GM19240 (cell line): ENCODE measurements at regions not wholly inside any gene's neighbourhood (a gene's known extent, or its start where the extent isn't known, plus 50 kb on each side); places are given as distances from the start of the nearest gene placed in this dataset.
A peak's percentile ranks its signal among the peaks of the same experiment; 100 is the strongest.

Source experiments
- DNase-seq: peaks from one replicate; pipeline ENCODE4 v3.0.0; 2011; ENCODE audit warnings: low spot score; ENCODE audit not compliant: insufficient read length

- DNase-seq = no peak
Observed at GRCh38 chr6:22807261-22807660, 237.9 kb downstream of the HDGFL1 start.

DNA sequence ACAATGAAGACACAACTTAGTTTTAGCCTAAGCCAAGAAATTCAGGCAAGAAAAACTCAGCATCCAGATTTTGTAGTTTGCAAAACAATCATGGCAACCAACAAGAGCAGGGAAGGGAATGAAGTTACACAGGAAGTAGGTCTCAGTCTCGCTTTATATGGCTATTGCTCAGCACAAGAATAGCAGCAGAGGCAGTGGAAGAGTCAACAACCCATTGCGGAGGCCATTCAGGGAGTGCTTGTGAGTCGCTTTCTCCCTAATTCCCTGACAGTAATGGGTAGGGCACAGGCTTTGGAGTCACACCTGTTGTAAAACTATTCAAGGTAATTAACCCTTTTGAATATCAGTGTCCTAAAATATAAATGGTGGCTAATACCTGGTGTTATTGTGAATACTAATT lies 238.5 kb downstream of the HDGFL1 start:
- no peak for DNase-seq

DNA sequence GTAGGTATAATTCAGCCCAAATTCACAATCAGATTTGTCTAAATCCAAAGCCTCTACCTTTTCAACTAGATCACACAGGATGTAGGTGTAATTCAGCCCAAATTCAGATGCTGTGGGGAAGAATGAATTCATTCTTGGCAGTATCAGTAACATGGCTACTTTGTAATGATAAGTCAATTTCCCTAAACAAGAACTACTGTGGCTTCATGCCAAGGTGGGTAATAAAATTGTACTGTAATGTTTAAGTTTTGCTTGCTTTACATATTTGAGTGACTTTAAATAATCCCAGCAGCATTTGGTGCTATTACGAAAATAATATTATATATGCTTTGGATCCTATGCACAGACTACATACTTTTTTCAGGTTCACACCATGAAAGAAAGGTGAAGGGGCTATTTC lies 239.1 kb downstream of the HDGFL1 start:
- no peak for DNase-seq

- no peak for DNase-seq
Observed at GRCh38 chr6:22809370-22809769, 240.0 kb downstream of the HDGFL1 start.

- no peak for DNase-seq
Observed at GRCh38 chr6:22819209-22819608, 249.8 kb downstream of the HDGFL1 start.

- no peak for DNase-seq
Observed at GRCh38 chr6:22821664-22822320, 252.4 kb downstream of the HDGFL1 start.

- DNase-seq = no peak
Observed at GRCh38 chr6:22825210-22825609, 255.8 kb downstream of the HDGFL1 start.

DNA sequence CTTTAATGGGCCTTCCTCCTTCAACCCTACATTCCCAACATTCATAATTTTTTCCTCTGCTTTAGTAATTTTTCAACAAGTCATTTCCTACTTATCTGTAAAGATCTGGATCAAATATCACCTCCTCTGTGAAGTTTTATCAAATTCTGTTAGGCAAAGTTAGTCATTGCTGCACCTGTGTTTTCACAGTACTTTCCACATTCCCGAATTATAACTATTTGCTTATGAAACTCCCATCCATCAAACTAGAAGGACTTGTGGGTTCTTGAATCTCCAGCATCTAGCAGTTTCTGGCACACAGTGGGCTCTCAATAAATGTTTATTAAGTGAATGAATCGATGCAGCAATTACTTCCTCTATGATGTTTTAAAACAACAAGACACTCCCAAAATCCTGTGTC lies 257.6 kb downstream of the HDGFL1 start:
- DNase-seq = no peak

GRCh38 chr6:22827760-22828159 lies 258.4 kb downstream of the HDGFL1 start:
- DNase-seq = no peak

DNA sequence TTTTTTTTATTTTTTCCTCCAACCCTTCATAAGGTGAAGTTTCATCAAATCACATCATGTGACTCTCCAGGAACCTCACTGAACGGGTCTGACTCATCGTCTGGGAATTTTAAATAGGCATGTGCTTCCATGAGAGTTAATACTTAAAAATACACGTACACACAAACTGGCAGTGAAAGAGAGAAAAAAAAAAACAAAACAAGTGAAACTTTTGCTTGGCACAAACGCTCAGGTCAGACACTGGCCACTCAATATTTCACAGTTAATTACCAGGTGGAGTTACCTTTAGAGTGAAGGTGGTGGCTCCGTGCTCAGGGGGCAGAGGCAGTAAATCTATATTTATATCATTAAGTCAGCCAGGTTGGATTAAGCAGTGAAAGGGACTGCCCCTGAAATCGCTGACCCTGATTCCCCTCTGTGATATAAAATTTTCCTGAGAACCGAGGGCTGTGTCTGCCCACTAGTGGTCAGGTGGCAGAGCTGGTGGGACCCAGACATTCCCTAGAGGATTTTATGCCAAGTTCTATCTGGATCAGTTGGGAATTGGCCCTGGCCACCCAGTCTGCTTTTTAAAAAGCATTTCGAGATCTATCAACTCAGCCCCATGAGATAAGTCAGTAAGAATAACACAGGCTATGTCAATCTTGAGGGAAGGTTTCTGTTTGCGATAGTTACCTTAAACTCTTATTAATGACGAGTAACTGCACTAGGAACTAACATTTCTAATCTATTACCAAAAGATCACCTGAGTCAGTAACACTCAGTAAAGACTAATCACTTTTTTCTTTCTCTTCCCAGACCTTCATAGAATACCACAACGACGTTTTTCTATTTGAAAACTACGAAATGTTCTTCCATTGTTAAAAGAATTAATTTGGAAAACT lies 259.1 kb downstream of the HDGFL1 start:
- DNase-seq = peak; percentile 4

DNA sequence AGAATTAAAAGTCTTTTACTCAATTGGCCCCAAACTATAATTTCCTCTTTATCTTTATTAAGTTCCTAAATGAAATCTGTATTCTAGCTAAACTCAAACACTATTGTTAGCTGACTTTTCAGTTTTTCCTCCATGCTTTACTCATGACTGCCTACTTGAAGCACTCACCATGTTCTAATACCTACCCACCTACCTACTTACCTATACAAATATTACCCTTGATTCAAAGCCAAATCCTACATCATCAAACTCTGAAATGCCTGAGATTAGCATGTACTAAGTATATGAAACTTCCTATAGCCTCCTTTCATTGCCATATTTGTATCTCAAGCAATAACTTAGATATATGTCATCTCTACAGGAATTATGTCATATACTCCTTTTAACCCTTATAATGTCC lies 259.7 kb downstream of the HDGFL1 start:
- DNase-seq = no peak

DNA sequence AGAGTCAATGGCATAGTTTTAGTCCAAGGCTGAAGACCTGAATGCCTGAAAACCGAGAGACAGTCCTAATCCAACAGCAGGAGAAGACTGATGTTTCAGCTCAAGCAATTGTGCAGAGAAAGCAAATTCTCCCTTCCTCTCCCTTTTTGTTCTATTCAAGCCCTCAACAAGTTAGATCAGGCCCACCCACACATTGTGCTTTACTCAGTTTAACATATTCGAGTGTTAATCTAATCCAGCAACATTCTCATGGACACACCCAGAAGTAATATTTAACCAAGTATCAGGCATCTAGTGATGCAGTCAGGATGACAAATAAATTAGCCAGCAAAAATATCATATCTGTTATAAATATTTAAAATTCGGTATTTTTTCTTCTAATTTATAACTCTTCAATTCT lies 261.1 kb downstream of the HDGFL1 start:
- DNase-seq = no peak

DNA sequence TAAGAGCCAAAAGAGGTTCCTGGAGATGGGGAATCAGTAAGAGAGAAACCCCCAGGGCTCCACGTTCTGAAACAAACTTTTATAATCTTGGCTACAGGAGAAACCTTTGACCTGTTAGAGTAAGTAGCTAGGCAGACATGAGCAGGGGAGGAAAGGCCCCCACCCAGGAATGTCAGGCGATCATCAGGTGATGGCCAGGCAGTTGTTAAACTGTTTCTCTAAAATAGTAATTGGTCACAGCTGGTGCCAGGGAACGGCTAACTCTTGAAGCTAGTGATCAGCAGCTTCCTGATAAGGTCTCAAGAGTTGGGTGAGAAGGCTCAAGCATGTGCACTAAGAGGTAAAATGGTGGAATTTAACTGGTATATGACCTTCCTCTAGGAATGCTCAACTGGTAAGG lies 263.8 kb downstream of the HDGFL1 start:
- DNase-seq = no peak

DNA sequence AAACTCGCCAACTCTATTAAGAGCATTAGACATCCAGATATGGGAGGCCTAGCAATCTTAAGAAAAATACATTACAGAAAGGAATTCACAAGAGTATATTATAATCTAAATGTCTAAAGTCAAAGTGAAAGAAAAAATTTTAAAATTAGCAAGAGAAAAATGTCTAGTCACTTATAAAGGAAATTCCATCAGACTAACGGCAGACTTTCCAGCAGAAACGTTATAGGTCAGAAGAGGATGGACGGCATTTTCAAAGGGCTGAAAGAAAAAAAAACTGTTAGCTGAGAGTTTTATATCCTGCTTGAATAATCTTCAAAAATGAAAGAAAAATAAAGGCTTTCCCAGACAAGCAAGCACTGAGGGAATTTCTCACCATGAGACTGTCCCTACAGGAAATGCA lies 269.0 kb downstream of the HDGFL1 start:
- DNase-seq = no peak

GRCh38 chr6:22845467-22845866 lies 276.1 kb downstream of the HDGFL1 start:
- DNase-seq = no peak

GRCh38 chr6:22848121-22848520 lies 278.8 kb downstream of the HDGFL1 start:
- DNase-seq = no peak

- DNase-seq = no peak
Observed at GRCh38 chr6:22849921-22850320, 280.6 kb downstream of the HDGFL1 start.

DNA sequence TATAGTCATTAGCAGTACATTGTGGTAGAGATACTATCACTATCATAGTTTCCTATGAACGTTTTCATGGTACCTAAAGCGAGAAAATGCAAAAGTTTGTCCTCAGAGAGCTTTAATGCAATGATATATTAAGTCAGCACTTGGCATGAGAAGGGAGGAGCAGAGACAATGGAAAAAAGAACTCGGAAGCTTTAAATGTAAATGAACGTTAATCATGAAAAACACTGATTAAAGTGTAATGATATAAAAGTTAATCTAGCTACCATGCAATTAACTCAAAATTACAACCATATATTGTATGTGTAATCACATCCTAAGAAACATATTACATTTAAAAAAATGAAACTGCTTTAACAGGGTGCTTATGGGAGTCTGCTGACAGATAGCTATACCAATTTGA lies 282.7 kb downstream of the HDGFL1 start:
- DNase-seq = no peak

- DNase-seq = no peak
Observed at GRCh38 chr6:22873513-22874136, 304.3 kb downstream of the HDGFL1 start.

DNA sequence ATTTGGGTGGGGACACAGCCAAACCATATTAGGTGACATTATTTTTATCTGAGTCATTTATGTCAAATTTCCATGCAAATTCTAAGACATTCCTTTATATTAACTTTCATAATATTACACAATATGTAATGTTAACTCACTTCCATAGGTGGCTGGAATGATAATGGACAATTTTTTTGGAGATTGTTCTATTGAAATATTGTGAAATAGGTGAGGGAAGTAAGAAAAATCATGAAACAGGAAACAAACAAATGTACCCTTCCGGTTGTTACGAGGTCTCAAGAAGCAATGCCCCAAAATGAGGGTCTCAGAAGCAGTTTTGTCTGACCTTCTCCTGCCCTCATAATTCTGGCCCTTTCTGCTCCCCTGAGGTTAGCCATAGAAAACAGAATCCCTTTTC lies 306.5 kb downstream of the HDGFL1 start:
- no peak for DNase-seq

DNA sequence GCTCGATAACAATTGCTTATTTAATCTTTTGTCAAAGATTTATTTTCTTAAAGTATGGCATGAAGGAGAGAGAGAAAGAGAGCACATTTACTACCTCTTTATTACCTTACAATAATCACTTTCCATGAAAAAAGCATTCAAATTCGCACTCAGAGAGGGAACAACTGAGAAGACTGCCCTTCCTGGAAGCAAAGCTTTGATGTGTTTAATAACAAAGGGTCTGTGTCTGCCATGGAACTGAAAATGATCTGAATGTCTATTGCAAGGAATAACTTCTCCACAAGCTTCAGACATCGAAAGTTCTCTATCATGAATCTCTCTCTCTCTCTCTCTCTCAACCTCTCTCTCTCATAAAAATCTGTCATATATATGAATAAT lies 308.9 kb downstream of the HDGFL1 start:
- DNase-seq = no peak

GRCh38 chr6:22878706-22879105 lies 309.3 kb downstream of the HDGFL1 start:
- no peak for DNase-seq
